HG03460 (cell line): ENCODE measurements at regions not wholly inside any gene's neighbourhood (a gene's known extent, or its start where the extent isn't known, plus 50 kb on each side); places are given as distances from the start of the nearest gene placed in this dataset.

ENCODE experiments used
- ATAC-seq: cut with Tn5 transposase; IDR thresholded peaks from one replicate; pipeline ENCODE4 v1.9.1; 2021; ENCODE audit not compliant: unreplicated experiment

GRCh38 chr17:77660524-77660923, 298.0 kb upstream of the TNRC6C start:
- ATAC-seq: no peak

- no peak for ATAC-seq
Observed at GRCh38 chr17:77662833-77663232, 295.7 kb upstream of the TNRC6C start.

- ATAC-seq: no peak
Observed at GRCh38 chr17:77664097-77664729, 294.3 kb upstream of the TNRC6C start.

GRCh38 chr17:77665833-77666232, 292.7 kb upstream of the TNRC6C start:
- no peak for ATAC-seq

GRCh38 chr17:77666462-77666861, 292.0 kb upstream of the TNRC6C start:
- ATAC-seq: no peak

GRCh38 chr17:77666881-77667395, 291.6 kb upstream of the TNRC6C start:
- ATAC-seq: no peak

- no peak for ATAC-seq
Observed at GRCh38 chr17:77667478-77667877, 291.0 kb upstream of the TNRC6C start.

- no peak for ATAC-seq
Observed at GRCh38 chr17:77668518-77668917, 290.0 kb upstream of the TNRC6C start.

GRCh38 chr17:77670173-77670572, 288.3 kb upstream of the TNRC6C start:
- no peak for ATAC-seq

- no peak for ATAC-seq
Observed at GRCh38 chr17:77674358-77674757, 284.1 kb upstream of the TNRC6C start.

- no peak for ATAC-seq
Observed at GRCh38 chr17:77675411-77675810, 283.1 kb upstream of the TNRC6C start.

GRCh38 chr17:77675816-77676215, 282.7 kb upstream of the TNRC6C start:
- ATAC-seq: no peak

- ATAC-seq: no peak
Observed at GRCh38 chr17:77676237-77676661, 282.3 kb upstream of the TNRC6C start.

GRCh38 chr17:77677211-77677610, 281.3 kb upstream of the TNRC6C start:
- ATAC-seq: no peak

GRCh38 chr17:77677630-77678029, 280.9 kb upstream of the TNRC6C start:
- ATAC-seq: no peak

- ATAC-seq: no peak
Observed at GRCh38 chr17:77679589-77679988, 278.9 kb upstream of the TNRC6C start.

GRCh38 chr17:77681861-77682260, 276.6 kb upstream of the TNRC6C start:
- ATAC-seq: no peak

GRCh38 chr17:77684803-77685798, 273.4 kb upstream of the TNRC6C start:
- ATAC-seq: no peak

GRCh38 chr17:77685881-77686486, 272.5 kb upstream of the TNRC6C start:
- ATAC-seq: no peak

GRCh38 chr17:77686903-77687302, 271.6 kb upstream of the TNRC6C start:
- no peak for ATAC-seq

GRCh38 chr17:77687417-77687816, 271.1 kb upstream of the TNRC6C start:
- ATAC-seq: no peak

GRCh38 chr17:77687921-77688320, 270.6 kb upstream of the TNRC6C start:
- no peak for ATAC-seq
